Astrocyte (in vitro differentiated cells and primary cell): ENCODE measurements at regions not wholly inside any gene's neighbourhood (a gene's known extent, or its start where the extent isn't known, plus 50 kb on each side); places are given as distances from the start of the nearest gene placed in this dataset.

Experiments
- EZH2 ChIP-seq: IDR thresholded peaks from 2 replicates; pipeline ENCODE4 v1.6.1; 2012; ENCODE audit warnings: mild to moderate bottlenecking, low read length, inconsistent platforms; ENCODE audit not compliant: insufficient read depth
- TF ChIP-seq, protein P1 (sequence below): IDR thresholded peaks from 2 replicates; pipeline ENCODE4 v1.5.1; 2011; ENCODE audit warnings: low read depth, mild to moderate bottlenecking, inconsistent platforms, low read length, moderate library complexity; ENCODE audit not compliant: insufficient read depth

DNA sequence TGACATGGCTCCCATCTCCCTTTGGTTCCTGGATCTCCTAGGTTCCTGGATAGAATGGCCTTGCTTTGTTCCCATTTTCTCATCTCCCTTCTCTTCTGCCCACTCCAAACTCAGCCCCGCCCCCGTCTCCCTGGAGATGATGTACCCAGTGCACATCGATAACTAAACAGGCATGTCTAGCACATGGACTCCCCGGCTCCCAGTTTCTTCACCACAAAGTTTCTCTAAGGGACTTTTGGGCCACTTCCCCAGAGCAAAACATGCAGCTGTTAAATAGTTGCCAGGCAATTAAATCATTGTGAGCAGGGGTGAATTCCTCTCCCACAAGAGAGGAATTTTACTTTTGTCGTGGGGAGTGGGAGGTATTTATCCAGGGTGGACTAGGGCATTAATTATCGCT lies 259.0 kb downstream of the GADD45G start:
- TF ChIP-seq, protein P1, sequence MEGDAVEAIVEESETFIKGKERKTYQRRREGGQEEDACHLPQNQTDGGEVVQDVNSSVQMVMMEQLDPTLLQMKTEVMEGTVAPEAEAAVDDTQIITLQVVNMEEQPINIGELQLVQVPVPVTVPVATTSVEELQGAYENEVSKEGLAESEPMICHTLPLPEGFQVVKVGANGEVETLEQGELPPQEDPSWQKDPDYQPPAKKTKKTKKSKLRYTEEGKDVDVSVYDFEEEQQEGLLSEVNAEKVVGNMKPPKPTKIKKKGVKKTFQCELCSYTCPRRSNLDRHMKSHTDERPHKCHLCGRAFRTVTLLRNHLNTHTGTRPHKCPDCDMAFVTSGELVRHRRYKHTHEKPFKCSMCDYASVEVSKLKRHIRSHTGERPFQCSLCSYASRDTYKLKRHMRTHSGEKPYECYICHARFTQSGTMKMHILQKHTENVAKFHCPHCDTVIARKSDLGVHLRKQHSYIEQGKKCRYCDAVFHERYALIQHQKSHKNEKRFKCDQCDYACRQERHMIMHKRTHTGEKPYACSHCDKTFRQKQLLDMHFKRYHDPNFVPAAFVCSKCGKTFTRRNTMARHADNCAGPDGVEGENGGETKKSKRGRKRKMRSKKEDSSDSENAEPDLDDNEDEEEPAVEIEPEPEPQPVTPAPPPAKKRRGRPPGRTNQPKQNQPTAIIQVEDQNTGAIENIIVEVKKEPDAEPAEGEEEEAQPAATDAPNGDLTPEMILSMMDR, result no peak
- TF ChIP-seq EZH2, result no peak
